ENCODE measurements at regions not wholly inside any gene's neighbourhood (a gene's known extent, or its start where the extent isn't known, plus 50 kb on each side); places are given as distances from the start of the nearest gene placed in this dataset.

DNA sequence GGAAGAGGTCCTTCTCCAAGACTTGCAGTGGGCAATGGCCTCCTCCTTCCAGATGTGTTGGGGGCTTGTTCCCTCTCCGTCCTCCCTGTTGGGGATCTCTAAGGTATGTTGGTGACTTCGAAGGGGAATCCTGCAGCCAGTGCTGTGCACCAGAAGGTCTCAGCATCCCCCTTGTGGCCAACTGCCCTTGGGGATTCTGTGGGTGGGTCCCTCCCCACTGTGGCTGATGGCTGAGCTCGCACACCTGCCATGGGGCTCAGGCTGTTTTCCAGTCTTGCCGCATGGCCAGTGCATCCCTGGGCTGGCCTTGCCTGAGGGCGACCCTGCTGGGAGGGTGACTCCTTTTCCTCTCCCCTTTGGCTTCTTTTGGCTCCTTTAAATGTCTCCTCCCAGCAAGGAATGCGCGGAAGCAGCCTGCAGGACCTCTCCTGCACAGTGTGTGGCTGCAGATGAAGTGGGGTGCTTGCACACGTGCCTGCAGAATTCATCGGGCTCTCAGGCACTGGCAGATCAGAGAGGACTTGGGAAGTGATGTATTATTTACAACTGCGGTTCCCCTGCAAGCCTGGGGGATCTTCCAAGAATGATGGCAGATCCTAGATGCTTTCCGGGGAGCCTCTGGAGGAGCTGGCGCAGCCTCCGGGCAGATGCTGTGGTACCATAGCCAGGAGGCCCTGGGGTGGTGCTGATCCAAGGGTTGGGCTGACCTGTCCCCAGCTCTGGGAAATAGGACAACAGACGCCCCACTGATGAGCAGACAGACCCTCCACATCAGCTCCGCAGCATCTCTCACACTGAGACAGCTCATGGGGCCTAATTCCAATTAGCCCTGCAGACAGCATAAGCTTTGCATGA, 410.0 kb downstream of the TCERG1L start:
- DNase-seq (ENCODE audit: low read depth) = no peak

DNA sequence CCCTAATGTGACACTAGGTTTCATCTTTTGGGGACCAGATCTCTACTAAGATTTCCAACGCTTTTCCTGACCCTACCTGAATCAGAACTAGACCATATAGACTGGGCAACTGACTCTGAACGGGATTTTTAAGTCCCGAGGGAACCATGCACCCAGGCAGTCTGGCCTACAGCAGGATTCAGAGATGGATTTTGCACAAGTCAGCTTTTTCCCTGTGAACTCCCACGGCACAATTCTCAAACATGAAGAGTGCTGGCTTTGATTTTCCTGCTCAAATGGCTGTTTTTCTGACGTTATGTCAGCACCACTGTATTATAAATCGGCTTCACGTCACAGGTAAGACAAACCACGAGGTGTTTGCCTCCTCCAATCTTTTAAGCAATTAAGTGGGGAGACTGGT, 409.1 kb downstream of the TCERG1L start:
- DNase-seq (ENCODE audit: low read depth) = no peak

DNA sequence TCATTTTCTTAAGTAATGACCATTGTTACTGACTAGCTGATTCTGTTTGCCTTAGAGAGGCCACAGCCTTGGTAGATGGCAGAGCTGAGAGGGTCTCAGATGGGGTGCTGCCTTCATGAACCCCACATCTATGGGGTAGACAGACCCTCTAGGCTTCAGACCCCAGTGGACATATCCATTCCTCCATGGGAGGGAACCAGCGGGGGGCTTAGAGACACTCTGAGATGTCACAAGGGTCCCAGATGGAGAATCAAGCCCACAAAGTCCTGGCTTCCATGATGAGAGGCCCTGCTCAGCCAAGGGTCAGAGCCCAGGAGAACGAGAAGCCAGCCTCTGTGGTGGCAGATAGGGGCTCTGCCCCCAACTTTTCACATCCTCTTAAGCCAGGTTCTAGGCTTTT, 408.6 kb downstream of the TCERG1L start:
- no peak for DNase-seq (ENCODE audit: low read depth)

DNA sequence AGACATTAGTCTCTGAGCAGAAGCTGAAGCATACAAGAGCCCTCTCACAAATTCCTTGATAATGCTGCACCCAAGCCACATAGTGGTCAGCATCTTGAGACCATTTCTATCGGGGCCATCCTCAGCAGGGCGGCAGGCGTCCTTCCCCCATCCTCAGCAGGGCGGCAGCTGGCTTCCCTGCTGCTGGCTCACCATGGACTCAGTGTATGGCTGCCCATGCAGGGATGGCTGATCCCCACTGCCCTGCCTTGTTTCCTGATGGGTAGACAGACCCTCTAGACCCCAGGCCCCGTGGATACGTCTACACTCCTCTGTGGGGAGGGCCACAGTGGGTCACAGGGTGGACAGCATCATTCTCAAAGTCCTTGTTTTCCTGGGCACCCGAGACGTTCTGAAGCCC, 406.8 kb downstream of the TCERG1L start:
- DNase-seq (ENCODE audit: low read depth) = no peak

DNA sequence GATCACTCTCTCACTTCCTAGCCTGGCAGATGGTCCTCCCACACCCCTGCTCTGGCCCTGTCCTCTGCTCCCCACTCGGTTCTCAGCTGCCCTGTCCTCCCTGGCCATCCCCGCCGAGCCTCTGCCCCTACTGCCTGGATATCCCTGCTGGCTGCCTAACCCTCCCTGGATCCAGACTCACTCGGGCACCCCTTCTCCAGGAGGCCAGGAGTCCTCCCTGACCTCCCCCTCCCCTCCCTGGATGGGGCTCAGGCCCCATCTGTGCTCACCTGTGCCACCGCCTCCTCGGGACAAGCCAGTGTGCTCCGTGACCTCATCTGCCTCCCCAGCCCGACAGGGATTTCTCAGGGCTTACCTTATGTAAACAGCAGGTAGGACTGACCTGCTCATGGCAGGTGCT, 406.1 kb downstream of the TCERG1L start:
- DNase-seq (ENCODE audit: low read depth) = no peak

DNA sequence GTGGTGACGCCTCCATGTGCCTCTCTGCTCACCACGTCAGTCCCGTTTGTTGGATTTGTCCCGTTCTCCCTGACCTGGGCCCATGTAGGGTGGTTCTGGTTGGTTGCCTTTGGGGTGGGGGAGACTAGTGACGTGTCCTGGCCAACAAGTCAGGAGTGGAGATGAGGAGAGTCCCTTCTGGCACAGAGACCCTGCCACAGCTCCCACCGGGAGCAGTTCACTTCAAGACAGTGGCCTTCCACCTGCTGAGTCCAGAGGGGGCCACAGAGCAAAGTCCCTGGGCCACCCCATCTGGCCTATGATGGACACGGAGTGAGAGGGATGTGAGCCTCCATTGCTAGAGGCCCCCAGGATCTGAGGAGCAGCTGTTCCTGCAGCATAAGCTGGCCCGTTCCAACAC, 405.6 kb downstream of the TCERG1L start:
- no peak for DNase-seq (ENCODE audit: low read depth)

DNA sequence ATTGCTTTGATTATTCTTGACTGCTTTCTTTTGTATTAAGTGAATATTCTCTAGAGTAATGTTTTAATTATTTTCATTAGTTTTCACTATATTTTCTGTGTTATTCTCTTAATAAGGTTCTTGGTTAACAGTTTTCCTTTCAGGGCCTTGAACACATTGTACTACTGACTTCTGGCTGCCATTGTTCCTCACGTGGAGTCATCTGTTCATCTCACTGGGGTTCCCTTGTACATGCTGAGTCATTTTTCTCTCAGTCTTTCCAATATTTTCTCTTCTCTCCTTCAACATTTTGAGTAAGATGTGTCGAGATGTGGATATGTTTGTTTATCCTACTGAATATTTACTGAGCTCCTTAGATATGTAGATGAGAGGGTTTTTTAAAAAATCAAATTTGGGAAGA, 400.7 kb downstream of the TCERG1L start:
- DNase-seq (ENCODE audit: low read depth) = no peak

DNA sequence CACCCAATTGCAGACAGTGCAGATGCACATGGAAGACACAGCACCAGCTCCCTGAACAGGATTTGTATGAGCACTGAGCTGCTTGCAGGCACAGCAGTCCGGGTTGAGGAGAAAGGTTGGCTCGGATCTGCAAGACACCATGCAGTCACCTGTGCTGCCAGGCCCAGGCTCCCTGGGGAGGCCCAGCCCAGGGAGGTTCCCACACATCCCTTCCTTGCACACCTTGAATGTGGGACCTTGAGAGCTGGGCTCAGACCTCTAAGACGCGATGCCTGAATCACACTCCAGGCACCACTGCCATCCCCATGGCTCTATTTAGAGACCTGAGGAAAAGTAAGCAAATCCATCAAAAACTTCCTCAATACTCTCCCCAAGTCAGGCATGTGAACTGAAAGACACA, 397.7 kb downstream of the TCERG1L start:
- no peak for DNase-seq (ENCODE audit: low read depth)

DNA sequence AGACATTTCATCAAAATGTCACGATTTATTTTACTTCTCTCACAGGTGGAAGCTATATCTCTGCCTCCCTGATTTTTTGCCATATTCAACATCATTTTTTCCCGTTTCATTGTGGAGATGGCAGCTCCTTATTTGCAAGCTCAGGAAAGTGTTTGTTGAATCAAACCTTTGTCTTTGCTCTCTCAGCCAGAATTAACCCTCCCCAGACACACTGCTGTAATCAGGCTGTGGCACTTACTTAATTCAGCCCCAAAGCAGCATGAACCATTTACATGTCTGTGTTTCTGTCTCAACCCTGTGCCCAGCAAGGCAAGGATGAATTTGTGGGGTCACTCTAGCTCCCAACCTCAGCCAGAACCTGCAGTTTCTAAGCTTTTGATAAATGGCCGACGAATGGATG, 397.2 kb downstream of the TCERG1L start:
- DNase-seq (ENCODE audit: low read depth) = no peak

DNA sequence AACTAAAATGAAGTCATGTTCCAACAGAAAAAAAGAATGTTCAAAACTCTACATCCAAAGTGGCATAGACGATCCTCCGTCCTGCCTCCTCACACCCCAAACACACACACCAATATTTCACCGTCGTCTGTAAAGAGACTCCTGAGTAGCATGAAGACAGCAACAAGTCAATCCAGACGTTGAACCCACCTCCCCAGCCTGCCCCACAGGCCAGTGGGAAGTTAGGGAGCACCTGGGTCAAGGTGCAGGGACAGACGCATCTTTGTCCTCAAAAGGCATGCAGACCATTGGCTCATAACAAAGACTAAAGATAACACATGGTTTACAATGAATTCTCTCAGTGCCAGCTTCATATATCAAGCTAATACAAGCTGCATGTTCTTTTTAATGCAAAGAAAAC, 396.5 kb downstream of the TCERG1L start:
- DNase-seq (ENCODE audit: low read depth) = no peak

DNA sequence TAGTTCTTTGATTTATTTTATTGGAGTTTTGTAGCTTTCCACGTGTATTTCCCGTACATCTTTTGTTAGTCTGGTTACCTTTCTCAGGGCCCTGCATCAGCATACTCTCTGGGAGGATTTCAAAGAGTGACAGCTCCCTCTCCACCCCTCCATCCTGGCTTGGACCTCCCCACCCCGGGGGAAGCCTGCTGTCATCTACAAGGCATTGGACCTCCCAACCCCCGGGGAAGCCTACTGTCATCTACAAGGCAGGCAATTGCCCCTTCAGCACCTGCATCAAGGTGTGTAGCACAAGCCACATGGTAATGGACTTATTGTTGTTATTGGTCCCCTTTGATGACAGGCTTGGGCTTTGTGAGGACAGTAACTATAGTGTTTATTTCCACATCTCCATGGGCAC, 390.1 kb downstream of the TCERG1L start:
- no peak for DNase-seq (ENCODE audit: low read depth)

DNA sequence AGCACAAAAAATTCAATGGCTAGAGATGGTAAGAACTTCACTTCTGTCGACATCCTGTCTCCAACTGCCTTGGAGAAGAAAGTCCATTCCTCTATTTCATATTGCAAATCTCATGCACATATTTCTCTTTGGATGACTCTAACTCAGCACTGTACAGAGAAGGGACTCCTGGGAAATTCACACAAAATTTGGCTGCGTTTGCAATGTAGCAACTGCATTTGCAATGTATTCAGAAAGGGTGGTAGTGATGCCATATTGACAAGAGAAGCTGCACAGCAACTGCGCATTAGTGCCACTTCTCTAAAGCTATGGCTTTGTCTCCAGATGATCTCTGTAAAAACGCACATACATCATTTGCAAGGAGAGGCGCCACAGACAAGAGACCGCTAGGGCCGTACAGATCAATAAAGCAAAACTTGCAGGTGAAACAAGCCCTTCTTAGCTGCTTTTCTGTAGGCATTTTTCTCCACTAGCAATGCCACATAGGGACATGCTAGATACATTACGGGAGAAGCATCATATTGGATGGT, 389.5 kb downstream of the TCERG1L start:
- no peak for DNase-seq (ENCODE audit: low read depth)

DNA sequence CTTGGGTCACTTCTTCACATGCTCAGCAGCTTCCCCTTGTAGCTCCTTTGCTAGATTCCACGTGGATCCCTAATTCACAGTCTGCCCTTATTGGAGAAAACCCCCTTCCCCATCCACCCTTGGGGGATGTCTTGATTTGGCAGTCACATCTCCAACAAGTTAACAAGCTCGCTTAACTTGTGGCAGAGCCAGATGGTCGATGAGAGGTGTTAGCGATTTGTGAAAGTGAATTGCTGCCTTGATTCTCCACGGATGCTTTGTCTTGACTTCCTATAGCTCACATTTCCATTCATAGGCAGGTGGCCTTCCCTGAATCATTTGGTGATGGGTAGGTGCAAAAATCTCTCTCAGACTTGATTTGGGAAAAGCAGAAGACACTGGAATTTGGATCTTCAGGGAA, 387.9 kb downstream of the TCERG1L start:
- DNase-seq (ENCODE audit: low read depth) = no peak

DNA sequence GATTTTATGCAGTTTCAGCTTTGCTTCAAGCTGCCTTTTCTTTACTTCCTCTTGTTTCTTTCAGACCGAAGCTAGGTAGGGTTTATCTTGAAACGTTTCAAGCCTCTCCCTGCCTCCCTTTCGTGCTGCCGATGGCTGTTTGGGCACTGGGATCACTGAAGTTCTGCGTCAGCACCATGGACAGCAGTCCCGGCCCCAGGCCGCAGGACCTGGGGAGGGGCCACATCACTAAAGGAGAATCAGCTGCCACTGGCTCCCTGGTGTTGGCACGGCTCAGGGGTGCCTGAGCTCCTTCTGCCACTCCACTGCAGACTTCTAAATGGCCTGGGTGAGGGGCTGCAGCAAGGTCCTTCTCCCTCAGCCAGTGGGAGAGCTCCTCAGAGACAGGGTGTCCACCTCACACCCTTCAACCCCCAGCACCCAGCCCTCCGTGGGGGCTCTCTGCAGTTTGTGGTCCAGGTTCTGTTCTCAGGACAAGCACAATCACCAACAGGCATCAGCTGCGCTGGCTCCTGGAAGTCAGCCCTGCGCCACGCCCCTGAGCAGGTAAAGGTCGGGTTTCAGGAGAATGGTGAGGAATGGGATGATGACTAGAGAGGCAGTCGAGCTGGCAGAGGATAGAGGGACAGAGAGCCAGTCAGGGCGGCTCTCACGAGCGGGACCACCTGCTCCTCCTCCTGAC, 387.2 kb downstream of the TCERG1L start:
- DNase-seq (ENCODE audit: low read depth) = no peak

DNA sequence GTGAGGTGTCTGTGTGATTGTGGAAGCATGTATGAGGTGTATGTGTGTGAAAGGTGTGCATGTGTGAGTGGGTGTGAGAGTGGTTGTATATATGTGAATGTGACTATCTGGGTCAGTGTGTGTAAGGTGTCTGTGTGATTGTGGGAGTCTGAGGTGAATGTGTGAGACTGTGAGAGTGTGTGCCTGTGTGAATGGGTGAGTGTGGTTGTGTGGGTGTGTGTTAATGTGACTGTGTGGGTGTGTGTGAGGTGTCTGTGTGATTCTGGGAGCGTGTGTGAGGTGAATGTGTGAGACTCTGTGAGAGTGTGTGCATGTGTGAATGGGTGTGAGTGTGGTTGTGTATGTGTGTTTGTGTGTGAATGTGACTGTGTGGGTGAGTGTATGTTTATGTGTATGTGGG, 385.1 kb downstream of the TCERG1L start:
- no peak for DNase-seq (ENCODE audit: low read depth)

DNA sequence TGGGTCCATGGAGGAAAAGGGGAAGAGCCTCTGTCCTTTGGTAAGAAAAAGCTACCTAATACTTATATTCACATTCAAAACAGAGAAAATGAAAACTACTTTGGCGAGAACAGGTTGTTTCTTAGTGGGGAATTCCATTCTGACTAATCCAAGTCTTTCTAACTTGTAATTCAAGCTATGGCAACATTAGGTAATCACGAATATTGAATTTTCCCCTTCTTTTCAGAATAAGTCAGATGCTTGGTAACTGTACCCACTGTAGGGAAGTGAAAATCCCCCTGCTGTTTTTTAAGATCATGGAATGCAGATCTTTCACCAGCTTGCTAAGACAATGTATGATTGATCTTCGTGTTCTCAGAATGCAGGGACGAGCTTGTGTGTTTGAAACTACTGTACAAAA, 384.4 kb downstream of the TCERG1L start:
- DNase-seq (ENCODE audit: low read depth) = no peak

DNA sequence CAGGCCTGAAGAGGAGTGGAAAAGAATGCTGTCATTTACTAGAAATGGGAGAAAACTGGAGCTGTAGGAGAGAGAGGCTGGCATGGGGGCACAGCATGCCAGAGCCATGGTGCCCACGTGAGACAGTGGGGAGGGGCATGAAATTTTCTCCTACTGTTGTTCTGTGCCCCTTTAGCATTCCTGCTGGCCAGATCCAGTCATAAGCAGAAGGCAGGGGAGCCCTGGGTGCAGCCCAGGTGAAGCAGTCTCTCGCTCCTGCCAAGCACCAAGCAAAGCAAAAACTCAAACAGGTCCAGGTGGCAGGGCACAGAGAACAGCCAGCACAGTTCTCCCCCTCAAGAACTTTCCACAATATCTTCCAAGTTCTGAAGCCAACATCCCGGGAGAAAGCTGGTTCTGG, 383.2 kb downstream of the TCERG1L start:
- no peak for DNase-seq (ENCODE audit: low read depth)

DNA sequence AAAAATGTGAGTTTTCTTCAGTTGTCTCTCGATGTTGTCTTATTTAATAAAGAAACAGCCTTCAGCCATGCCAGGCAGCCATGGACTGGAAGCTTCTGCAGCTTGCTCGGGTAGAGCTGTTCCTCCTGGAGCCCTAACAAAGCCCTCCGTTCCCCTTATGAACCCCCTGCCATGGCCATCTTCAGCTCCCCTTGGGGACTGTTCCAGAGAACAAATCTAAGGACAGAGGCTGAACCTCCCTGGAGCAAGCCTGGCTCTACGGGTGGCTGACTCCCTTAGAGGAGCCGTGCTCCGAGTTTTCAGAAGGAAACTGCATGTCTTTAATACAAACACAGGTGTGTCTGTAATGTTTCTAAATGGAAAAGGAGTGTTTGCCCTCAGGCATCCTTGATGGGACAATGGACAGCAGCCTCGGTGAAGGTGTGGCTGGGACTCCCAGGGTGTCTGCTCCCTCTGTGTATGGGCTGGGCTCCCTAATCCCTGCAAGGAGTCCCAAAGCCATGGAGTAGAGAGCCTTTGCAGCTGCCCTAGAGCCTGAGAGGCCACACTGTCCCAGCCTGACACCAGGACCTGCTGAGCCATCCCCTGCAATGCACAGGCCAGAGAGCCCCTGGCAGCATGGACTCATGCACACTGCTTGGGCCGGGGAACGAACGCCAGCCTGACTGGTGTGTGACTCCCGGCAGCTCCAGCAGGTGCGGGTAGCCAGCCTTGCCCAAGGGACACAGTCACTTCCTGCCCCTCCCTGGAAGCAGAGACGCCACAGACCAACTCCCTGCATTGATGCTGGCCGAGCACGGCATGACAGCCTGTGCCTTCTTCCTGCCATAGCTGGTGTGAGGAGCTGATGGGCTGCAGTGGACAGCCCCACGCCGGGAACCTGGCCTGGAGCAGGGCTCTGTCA, 381.8 kb downstream of the TCERG1L start:
- DNase-seq (ENCODE audit: low read depth) = no peak

DNA sequence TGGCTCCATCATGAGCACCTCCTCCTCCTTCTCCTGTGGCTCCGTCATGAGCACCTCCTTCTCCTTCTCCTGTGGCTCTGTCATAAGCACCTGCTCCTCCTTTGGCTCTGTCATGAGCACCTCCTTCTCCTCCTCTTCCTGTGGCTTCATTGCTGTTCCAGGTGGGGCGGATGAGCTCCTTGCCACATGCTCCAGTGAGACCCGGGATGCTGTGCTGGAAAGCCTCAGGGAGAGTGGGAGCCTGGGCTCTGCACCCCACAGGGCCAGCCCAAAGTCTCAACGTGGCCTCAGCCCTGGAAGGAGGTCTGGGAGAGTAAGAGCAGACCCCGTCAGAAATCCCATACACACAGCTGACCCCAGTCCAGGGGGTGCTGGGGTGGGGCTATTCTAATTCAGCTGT, 380.7 kb downstream of the TCERG1L start:
- DNase-seq (ENCODE audit: low read depth) = no peak

DNA sequence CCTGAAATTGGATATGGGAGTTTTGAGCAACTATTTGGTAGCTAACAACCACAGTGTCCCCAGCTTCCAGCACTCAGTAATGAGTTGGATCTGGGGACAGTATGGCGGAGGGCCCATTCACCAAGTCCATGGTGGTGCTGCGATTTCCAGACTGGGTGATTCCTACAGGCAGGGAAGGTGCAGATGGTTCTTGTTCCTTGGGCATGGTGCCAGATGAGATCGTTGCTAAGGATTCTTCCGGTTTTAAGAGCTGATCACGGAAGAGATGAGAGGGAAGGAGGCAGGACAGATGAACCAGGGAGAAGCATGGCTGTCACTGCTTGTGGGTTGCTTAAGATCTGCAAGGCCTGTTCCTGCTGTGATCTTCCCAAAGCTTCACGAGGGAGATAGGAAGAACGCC, 380.3 kb downstream of the TCERG1L start:
- DNase-seq (ENCODE audit: low read depth) = no peak

DNA sequence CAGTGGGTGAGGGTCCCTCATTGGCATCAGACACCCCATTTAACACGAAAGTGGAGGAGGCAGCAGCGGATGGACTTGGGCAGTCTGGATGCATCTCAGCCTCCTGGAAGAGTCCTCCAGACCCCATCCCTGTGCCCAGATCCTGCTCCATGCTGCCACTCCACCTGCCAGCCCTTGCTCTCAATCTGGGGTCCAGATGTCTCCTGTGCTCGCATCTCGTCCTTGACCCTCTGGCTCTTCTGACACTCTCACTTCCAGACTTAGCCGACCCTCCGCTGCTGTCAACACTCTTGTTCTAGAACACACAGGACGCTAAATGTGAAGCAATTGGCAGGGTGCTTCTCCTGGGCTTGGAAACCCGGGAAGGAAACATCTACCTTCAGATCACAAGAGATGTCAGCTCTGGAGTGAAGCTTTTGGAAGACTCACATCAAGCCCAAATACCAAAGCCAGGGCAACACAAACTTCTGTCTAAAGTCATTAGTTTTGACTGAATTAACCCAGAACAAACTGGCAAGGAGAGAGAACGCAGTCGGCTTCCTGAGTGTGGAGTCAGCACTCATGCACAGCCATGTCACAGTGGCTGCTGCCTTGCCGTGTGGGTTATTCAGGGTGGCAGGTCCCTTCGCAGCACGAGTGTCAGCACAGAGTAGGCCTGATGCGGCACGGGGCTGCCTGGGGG, 379.1 kb downstream of the TCERG1L start:
- no peak for DNase-seq (ENCODE audit: low read depth)

DNA sequence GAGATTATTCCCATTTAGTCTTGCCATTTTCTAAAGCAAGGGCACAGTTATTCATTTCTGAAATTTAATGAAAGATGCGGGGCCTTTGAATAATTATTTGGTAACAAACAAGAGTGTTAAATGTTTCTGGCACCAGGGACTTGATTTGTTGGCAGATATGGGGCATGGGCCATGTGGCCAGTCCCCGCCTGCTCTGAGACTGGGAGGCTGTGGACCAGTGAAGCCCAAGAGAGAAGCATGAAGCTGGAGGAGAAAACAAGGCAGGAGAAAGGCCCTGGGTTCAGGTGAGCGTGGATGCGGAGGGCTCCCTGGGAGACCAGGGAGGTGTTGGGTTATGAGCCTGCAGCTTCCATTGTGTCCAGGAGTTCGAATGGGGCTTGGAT, 378.5 kb downstream of the TCERG1L start:
- DNase-seq (ENCODE audit: low read depth) = no peak
